IPS DF 6.9 (cell line): ENCODE measurements at regions not wholly inside any gene's neighbourhood (a gene's known extent, or its start where the extent isn't known, plus 50 kb on each side); places are given as distances from the start of the nearest gene placed in this dataset.

ENCODE experiments used
- DNase-seq: peaks from one replicate; pipeline ENCODE4 v3.0.0-alpha.2; 2013; ENCODE audit warnings: low read depth, low spot score
- H3K27ac ChIP-seq: one replicate; pipeline ENCODE4 v1.5.1; 2013; ENCODE audit warnings: low read length, control low read depth
- H3K27me3 ChIP-seq: 2 replicates; pipeline ENCODE4 v1.6.1; 2013; ENCODE audit warnings: mild to moderate bottlenecking, low read length; ENCODE audit not compliant: control insufficient read depth, insufficient read depth
- H3K36me3 ChIP-seq: 2 replicates; pipeline ENCODE4 v1.6.1; 2013; ENCODE audit warnings: low read length; ENCODE audit not compliant: control insufficient read depth, insufficient read depth
- H3K4me1 ChIP-seq: 2 replicates; pipeline ENCODE4 v1.6.1; 2013; ENCODE audit warnings: low read length; ENCODE audit not compliant: control insufficient read depth, insufficient read depth
- H3K4me3 ChIP-seq: 2 replicates; pipeline ENCODE4 v1.5.1; 2013; ENCODE audit warnings: mild to moderate bottlenecking, low read length
- H3K9me3 ChIP-seq: 2 replicates; pipeline ENCODE4 v1.6.1; 2013; ENCODE audit warnings: low read length, inconsistent platforms; ENCODE audit not compliant: control insufficient read depth, insufficient read depth
- WGBS: extraction: QIAGEN DNeasy Blood & Tissue Kit; methylation state at CpG from one replicate; pipeline ENCODE4 v1.1.7; 2013; ENCODE audit warnings: mixed read lengths, missing lambda C conversion rate; ENCODE audit not compliant: insufficient read length, insufficient coverage; 5-methylcytosine and 5-hydroxymethylcytosine counted together

DNA sequence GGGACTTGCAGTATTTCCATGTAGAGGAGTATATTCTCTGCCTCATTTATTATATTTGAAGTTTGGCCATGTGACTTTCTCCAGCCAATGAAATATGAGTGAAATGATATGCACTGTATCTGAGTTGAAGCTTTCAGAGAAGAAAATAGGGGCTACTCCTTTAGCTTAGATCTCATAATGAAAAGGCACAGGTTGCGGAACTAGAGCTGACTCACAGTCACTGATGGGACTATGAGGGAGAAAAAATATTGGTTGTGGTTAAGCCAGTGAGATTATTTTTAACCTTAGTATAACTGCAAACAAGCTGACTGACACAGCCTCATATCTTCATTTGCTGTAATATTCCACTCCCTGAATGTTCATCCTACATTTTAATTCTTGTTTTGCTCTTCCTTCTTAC is 1104.3 kb downstream of the RPA4 start:
- no peak for DNase-seq
- H3K27me3 ChIP-seq, result no peaks in the 10 kb centered on the region
- H3K27ac ChIP-seq, result no peak overlapping the region
- H3K4me3 ChIP-seq, result no peak overlapping the region
- H3K4me1 ChIP-seq, result no peaks in the 10 kb centered on the region
- no CpG with 5 or more reads among the region's 1 CpG for WGBS
- no peaks in the 10 kb centered on the region for H3K9me3 ChIP-seq
- H3K36me3 ChIP-seq, result no peaks in the 10 kb centered on the region

DNA sequence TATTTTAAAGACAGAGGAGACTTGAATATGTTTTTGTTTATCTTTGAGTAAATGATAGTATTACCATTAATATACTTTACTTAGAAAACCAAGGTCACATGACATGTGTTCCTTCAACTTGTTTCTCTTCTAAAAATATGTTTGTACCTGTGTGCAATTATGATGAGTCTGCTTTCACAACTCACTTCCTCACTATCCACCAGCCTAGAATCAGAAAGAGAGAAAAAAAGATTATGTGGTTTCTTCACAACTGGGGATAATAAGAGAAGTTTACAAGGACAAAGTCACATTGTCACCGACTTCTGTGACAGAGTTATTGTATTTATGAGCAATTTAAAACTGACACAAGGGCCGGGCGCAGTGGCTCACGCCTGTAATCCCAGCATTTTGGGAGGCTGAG is 1112.1 kb downstream of the RPA4 start:
- Histone ChIP-seq H3K4me1 (no peaks in the 10 kb centered on the region), H3K36me3 (no peaks in the 10 kb centered on the region), H3K27ac (no peak overlapping the region), H3K9me3 (no peaks in the 10 kb centered on the region), H3K4me3 (no peak overlapping the region), H3K27me3 (no peaks in the 10 kb centered on the region)
- DNase-seq, result no peak
- WGBS, result no CpG with 5 or more reads among the region's 4 CpGs

DNA sequence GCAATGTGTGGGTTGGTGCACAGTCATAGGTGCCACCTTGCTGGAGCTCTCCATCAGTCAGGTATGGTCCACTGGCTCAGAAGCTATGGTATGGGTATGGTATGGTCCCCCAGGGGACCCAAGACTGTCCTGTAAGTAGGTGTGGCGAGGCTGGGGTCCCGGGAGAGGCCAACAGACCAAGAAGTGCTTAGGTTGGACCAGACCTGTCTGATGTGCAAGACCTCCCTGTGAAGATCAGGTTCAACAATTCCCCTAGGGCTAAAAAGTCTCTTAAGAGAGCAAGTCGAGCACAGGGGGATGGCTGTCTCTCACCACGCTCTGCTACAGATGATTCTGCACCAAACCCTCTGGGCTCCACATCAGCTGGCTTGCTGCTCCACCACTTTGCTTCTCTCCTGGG is 1145.0 kb downstream of the RPA4 start:
- no peak for DNase-seq
- H3K4me3 ChIP-seq, result no peak overlapping the region
- no CpG with 5 or more reads among the region's 4 CpGs for WGBS
- H3K4me1 ChIP-seq, result no peaks in the 10 kb centered on the region
- no peaks in the 10 kb centered on the region for H3K27me3 ChIP-seq
- no peaks in the 10 kb centered on the region for H3K9me3 ChIP-seq
- H3K27ac ChIP-seq, result no peak overlapping the region
- H3K36me3 ChIP-seq, result no peaks in the 10 kb centered on the region

DNA sequence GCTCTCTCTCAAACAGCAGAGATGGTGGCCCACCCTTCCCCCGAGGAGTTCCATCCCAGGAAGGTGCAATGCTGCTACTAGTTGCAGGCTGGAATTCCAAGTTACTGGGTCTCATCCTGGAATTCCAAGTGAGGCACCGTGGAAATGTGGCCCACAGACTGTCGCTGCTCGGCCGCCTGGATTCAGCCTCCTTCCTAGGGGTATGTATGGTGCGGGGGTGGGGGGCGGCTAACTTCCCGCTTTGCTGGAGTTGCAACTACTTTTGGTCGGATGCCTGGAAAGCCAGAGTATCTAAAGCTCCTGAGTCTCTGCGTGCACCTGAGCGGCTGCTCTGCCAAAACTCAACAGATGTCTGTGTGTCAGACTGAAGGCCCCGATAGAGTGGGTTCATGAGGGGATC is 1146.2 kb downstream of the RPA4 start:
- Histone ChIP-seq H3K36me3 (no peaks in the 10 kb centered on the region), H3K27ac (no peak overlapping the region), H3K27me3 (no peaks in the 10 kb centered on the region), H3K9me3 (no peaks in the 10 kb centered on the region), H3K4me3 (no peak overlapping the region), H3K4me1 (no peaks in the 10 kb centered on the region)
- DNase-seq, result no peak
- no CpG with 5 or more reads among the region's 12 CpGs for WGBS

GRCh38 chrX:98057176-98057575 is 1173.5 kb downstream of the RPA4 start:
- H3K4me1 ChIP-seq, result no peaks in the 10 kb centered on the region
- H3K4me3 ChIP-seq, result no peak overlapping the region
- H3K27me3 ChIP-seq, result no peaks in the 10 kb centered on the region
- H3K27ac ChIP-seq, result no peak overlapping the region
- no peak for DNase-seq
- no peaks in the 10 kb centered on the region for H3K9me3 ChIP-seq
- no peaks in the 10 kb centered on the region for H3K36me3 ChIP-seq
- no CpG with 5 or more reads among the region's 3 CpGs for WGBS

DNA sequence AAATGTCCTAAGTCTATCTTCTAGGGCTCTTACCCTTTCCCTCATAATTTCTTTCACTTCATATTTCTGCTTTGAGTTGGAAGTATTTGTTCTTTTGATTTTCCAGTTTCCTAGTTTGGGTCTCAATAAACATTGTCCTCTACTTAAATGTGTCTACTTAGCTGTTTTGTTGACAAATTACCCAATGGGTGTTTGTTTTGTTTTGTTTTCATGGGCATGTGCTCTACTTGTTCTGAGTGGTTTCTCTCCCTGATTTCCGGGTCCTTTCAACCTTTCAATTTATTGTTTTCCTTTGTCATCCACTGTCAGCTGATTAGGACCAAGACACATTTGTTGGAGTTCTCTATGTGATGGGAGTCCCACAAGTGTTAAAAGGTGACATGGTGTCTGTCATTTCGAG is 1181.4 kb downstream of the RPA4 start:
- Histone ChIP-seq H3K27me3 (no peaks in the 10 kb centered on the region), H3K9me3 (no peaks in the 10 kb centered on the region), H3K36me3 (no peaks in the 10 kb centered on the region), H3K4me3 (no peak overlapping the region), H3K4me1 (no peaks in the 10 kb centered on the region), H3K27ac (no peak overlapping the region)
- no CpG with 5 or more reads among the region's 2 CpGs for WGBS
- no peak for DNase-seq

DNA sequence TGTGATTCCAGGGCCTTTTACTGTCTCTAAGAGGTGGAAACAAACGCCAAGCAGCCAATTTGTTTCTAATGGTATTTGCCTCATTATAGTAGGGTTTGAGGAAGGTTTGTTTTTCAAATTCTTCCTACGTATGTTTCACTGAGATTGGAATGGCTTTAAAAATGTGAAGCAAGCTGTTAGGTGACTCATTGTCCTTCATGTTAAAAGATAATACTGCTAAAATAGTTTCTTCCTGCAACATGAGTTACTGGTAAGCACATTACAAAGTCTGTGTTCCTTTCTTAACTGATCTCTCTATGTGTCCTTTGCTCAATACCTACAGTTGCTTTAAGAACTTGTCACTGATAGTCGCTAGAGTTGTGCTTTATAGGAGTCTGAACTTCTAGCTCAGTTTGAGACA is 1183.9 kb downstream of the RPA4 start:
- Histone ChIP-seq H3K4me3 (no peak overlapping the region), H3K9me3 (no peaks in the 10 kb centered on the region), H3K27me3 (no peaks in the 10 kb centered on the region), H3K36me3 (no peaks in the 10 kb centered on the region), H3K27ac (no peak overlapping the region), H3K4me1 (no peaks in the 10 kb centered on the region)
- WGBS, result no CpG with 5 or more reads among the region's 3 CpGs
- no peak for DNase-seq

DNA sequence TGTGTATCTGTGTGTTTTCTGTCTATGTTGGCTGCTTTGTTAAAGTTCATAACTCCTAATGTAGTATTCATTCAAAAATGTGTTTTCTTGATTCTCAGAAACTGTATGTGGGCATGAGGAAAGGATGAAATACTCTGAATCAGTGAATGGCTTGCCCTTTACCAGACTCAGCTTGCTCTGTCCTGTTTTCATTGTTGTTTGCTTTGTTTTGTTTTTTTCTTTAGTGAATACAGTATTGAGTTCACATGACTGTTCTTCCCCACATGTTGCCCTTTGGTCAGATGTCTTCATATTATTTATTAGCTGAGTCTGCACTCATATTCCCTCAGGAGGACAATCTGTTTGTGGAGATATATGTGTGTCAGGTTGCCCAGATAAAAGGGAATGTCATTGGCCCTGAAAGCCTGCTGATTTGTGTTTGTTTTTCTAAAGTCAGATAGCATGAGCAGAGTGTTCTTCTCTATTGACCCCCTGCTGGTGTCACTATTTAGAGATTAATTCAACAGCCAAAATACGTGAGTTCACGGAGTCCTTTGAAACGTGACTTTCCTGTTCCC is 1184.4 kb downstream of the RPA4 start:
- Histone ChIP-seq H3K27me3 (no peaks in the 10 kb centered on the region), H3K4me3 (no peak overlapping the region), H3K4me1 (no peaks in the 10 kb centered on the region), H3K9me3 (no peaks in the 10 kb centered on the region), H3K36me3 (no peaks in the 10 kb centered on the region), H3K27ac (no peak overlapping the region)
- no peak for DNase-seq
- no CpG with 5 or more reads among the region's 3 CpGs for WGBS

- H3K27me3 ChIP-seq, result no peaks in the 10 kb centered on the region
- no peak for DNase-seq
- WGBS, result no CpG with 5 or more reads among the region's 2 CpGs
Measured at GRCh38 chrX:98071331-98071730, 1187.6 kb downstream of the RPA4 start.

GRCh38 chrX:98077440-98077839 is 1193.7 kb downstream of the RPA4 start:
- no peak for DNase-seq
- Histone ChIP-seq H3K9me3 (no peaks in the 10 kb centered on the region), H3K4me1 (no peaks in the 10 kb centered on the region), H3K27me3 (no peaks in the 10 kb centered on the region), H3K36me3 (no peaks in the 10 kb centered on the region), H3K4me3 (no peak overlapping the region), H3K27ac (no peak overlapping the region)
- WGBS, result no CpG with 5 or more reads among the region's 5 CpGs

More at GRCh38 chrX:98071331-98071730, 1187.6 kb downstream of the RPA4 start:
- H3K4me1 ChIP-seq, result no peaks in the 10 kb centered on the region
- H3K4me3 ChIP-seq, result no peak overlapping the region
- H3K9me3 ChIP-seq, result no peaks in the 10 kb centered on the region
- no peaks in the 10 kb centered on the region for H3K36me3 ChIP-seq
- no peak overlapping the region for H3K27ac ChIP-seq

GRCh38 chrX:98111684-98112083 is 1228.0 kb downstream of the RPA4 start:
- Histone ChIP-seq H3K4me1 (no peaks in the 10 kb centered on the region), H3K4me3 (no peak overlapping the region), H3K27me3 (no peaks in the 10 kb centered on the region), H3K36me3 (no peaks in the 10 kb centered on the region), H3K9me3 (no peaks in the 10 kb centered on the region), H3K27ac (no peak overlapping the region)
- 100% methylated on average over 1 of the region's 3 CpGs for WGBS
- DNase-seq, result no peak
